ENCODE measurements at regions not wholly inside any gene's neighbourhood (a gene's known extent, or its start where the extent isn't known, plus 50 kb on each side); places are given as distances from the start of the nearest gene placed in this dataset.

- no peaks in the 10 kb centered on the region for H3K36me3 Mint-ChIP-seq (ENCODE audit: low read depth)
- POLR2A ChIA-PET, result no interaction called here
- ATAC-seq (ENCODE audit: low read depth) (no peak), DNase-seq (no peak)
- no peak overlapping the region for H3K27ac Mint-ChIP-seq
- CTCF ChIA-PET, result no interaction called here
- H3K4me3 Mint-ChIP-seq, result no peak overlapping the region
- H3K9me3 Mint-ChIP-seq, result peaks cover 2% of the 10 kb centered on the region
- peaks cover 6% of the 10 kb centered on the region for H3K27me3 Mint-ChIP-seq
- H3K4me1 Mint-ChIP-seq, result no peaks in the 10 kb centered on the region
- intact Hi-C loops (cut with micrococcal nuclease), result no loop called here
- TF ChIP-seq CTCF (IDR thresholded peaks at IDR 0.05), result no peak
Observed at GRCh38 chr20:43857127-43857526, 57.5 kb upstream of the TOX2 start.

GRCh38 chr20:43855803-43856202, 58.8 kb upstream of the TOX2 start:
- Mint-ChIP-seq H3K4me3 (no peak overlapping the region), H3K36me3 (ENCODE audit: low read depth) (no peaks in the 10 kb centered on the region), H3K4me1 (no peaks in the 10 kb centered on the region), H3K27ac (no peak overlapping the region), H3K27me3 (peaks cover 6% of the 10 kb centered on the region), H3K9me3 (peaks cover 2% of the 10 kb centered on the region)
- no peak for TF ChIP-seq CTCF (IDR thresholded peaks at IDR 0.05)
- no peak for DNase-seq
- ChIA-PET POLR2A (no interaction called here), CTCF (no interaction called here)
- no peak for ATAC-seq (ENCODE audit: low read depth)
- intact Hi-C loops (cut with micrococcal nuclease), result no loop called here

- peaks cover 2% of the 10 kb centered on the region for H3K9me3 Mint-ChIP-seq
- no peaks in the 10 kb centered on the region for H3K4me1 Mint-ChIP-seq
- peaks cover 4% of the 10 kb centered on the region for H3K27me3 Mint-ChIP-seq
- ATAC-seq (ENCODE audit: low read depth) (no peak), DNase-seq (no peak)
- H3K27ac Mint-ChIP-seq, result no peak overlapping the region
- ChIA-PET CTCF (no interaction called here), POLR2A (no interaction called here)
- H3K36me3 Mint-ChIP-seq (ENCODE audit: low read depth), result no peaks in the 10 kb centered on the region
- H3K4me3 Mint-ChIP-seq, result no peak overlapping the region
- TF ChIP-seq CTCF (IDR thresholded peaks at IDR 0.05), result no peak
- intact Hi-C loops (cut with micrococcal nuclease), result no loop called here
Observed at GRCh38 chr20:43853918-43854317, 60.7 kb upstream of the TOX2 start.

- ChIA-PET CTCF (no interaction called here), POLR2A (no interaction called here)
- H3K9me3 Mint-ChIP-seq, result peaks cover 2% of the 10 kb centered on the region
- no peaks in the 10 kb centered on the region for H3K36me3 Mint-ChIP-seq (ENCODE audit: low read depth)
- no peak for DNase-seq
- H3K4me3 Mint-ChIP-seq, result no peak overlapping the region
- H3K4me1 Mint-ChIP-seq, result no peaks in the 10 kb centered on the region
- ATAC-seq (ENCODE audit: low read depth), result no peak
- H3K27ac Mint-ChIP-seq, result no peak overlapping the region
- TF ChIP-seq CTCF (IDR thresholded peaks at IDR 0.05), result no peak
- intact Hi-C loops (cut with micrococcal nuclease), result no loop called here
- H3K27me3 Mint-ChIP-seq, result peaks cover 4% of the 10 kb centered on the region
Observed at GRCh38 chr20:43853174-43853803, 61.4 kb upstream of the TOX2 start.

- DNase-seq, result no peak
- Mint-ChIP-seq H3K27ac (no peak overlapping the region), H3K27me3 (no peaks in the 10 kb centered on the region), H3K36me3 (ENCODE audit: low read depth) (no peaks in the 10 kb centered on the region), H3K4me3 (no peak overlapping the region), H3K9me3 (no peaks in the 10 kb centered on the region), H3K4me1 (no peaks in the 10 kb centered on the region)
- TF ChIP-seq CTCF (IDR thresholded peaks at IDR 0.05), result no peak
- CTCF ChIA-PET, result no interaction called here
- intact Hi-C loops (cut with micrococcal nuclease), result loop anchor here (10.0 kb wide), 1 partner anchor 235 kb away; no protein-coding TSS in a partner anchor
- POLR2A ChIA-PET, result no interaction called here
- no peak for ATAC-seq (ENCODE audit: low read depth)
Observed at GRCh38 chr20:43849496-43850186, 65.0 kb upstream of the TOX2 start.

Data from activated B cell treated with CpG ODN at 0.5 μM for 24 hours (primary cell).